Left ventricle myocardium inferior (tissue), 1 donor: ENCODE measurements at regions not wholly inside any gene's neighbourhood (a gene's known extent, or its start where the extent isn't known, plus 50 kb on each side); places are given as distances from the start of the nearest gene placed in this dataset.

Experiments
- DNase-seq: peaks from one replicate; pipeline ENCODE4 v3.0.0-alpha.2; 2020
- H3K27ac ChIP-seq: fragments of 200-600 bp; replicated peaks from 2 replicates; pipeline ENCODE4 v1.8.0; 2021
- H3K27me3 ChIP-seq: fragments of 200-600 bp; 2 replicates; pipeline ENCODE4 v1.8.0; 2021; ENCODE audit warnings: low read depth
- H3K36me3 ChIP-seq: fragments of 200-600 bp; 2 replicates; pipeline ENCODE4 v1.8.0; 2021
- H3K4me1 ChIP-seq: fragments of 200-600 bp; 2 replicates; pipeline ENCODE4 v1.8.0; 2021
- H3K4me3 ChIP-seq: fragments of 200-600 bp; 2 replicates; pipeline ENCODE4 v1.8.0; 2021; ENCODE audit warnings: mild to moderate bottlenecking, moderate library complexity
- H3K9me3 ChIP-seq: fragments of 200-600 bp; replicated peaks from 2 replicates; pipeline ENCODE4 v1.8.0; 2021
- intact Hi-C: fragments of 100-400 bp; cut with micrococcal nuclease; formaldehyde crosslinking; loops from one replicate; pipeline ENCODE4 v1.11.0; 2022
- TF ChIP-seq, protein P1 (sequence below): fragments of 200-600 bp; IDR thresholded peaks from 2 replicates; pipeline ENCODE4 v1.8.0; 2021; ENCODE audit warnings: antibody characterized with exemption, mild to moderate bottlenecking, borderline replicate concordance
- donor health status: DM: no; HTN: yes; CAD: no; lungs with severe emphysema.

DNA sequence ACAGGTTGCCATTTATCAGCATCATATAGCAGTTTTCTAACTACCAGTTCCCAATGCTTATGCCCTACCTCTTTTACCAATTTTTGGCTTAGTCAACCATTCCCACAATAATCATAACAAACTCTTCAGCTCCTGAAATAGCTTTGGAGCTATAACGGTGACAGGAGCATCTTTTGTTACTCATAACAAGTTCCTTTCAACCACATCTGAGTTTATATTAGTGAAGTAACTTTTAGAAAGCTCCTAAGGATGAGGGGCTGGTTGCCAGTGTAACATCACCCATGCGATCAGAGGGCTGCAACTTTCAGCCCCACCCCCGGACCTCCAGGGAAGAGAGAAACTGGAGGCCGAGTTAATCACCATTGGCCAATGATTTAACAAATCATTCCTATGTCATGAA lies 495.3 kb upstream of the RASGRP1 start:
- Histone ChIP-seq H3K4me1 (peaks cover 7% of the 10 kb centered on the region), H3K4me3 (no peak overlapping the region), H3K27ac (no peak overlapping the region), H3K27me3 (no peaks in the 10 kb centered on the region), H3K36me3 (no peaks in the 10 kb centered on the region), H3K9me3 (no peaks in the 10 kb centered on the region)
- intact Hi-C loops = no loop called here
- TF ChIP-seq, protein P1, sequence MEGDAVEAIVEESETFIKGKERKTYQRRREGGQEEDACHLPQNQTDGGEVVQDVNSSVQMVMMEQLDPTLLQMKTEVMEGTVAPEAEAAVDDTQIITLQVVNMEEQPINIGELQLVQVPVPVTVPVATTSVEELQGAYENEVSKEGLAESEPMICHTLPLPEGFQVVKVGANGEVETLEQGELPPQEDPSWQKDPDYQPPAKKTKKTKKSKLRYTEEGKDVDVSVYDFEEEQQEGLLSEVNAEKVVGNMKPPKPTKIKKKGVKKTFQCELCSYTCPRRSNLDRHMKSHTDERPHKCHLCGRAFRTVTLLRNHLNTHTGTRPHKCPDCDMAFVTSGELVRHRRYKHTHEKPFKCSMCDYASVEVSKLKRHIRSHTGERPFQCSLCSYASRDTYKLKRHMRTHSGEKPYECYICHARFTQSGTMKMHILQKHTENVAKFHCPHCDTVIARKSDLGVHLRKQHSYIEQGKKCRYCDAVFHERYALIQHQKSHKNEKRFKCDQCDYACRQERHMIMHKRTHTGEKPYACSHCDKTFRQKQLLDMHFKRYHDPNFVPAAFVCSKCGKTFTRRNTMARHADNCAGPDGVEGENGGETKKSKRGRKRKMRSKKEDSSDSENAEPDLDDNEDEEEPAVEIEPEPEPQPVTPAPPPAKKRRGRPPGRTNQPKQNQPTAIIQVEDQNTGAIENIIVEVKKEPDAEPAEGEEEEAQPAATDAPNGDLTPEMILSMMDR = no peak
- DNase-seq = no peak

DNA sequence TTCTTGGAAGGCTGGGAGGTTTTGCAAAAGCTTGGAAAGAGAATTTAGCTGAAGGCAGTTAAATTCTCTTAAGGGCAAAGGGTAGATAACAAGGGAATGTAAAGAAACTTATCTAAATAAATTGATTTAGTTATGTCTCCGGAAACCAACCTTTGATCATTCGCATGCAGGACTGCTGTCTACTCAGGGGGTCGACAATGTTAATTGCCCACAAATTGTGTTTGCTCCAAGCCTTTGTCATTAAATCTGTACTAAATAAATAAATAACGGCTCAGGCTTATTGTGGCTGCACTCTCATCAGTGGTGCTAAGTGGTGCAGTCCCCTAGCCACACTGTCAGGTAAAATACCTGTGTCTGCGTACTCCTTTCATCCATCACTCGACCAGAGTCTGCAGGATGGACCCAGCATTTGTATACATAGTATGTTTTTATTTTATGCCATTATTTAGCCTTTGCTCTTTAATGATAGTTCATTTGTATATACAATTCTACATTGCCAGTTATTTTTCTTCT lies 497.4 kb upstream of the RASGRP1 start:
- TF ChIP-seq, protein P1 = no peak
- intact Hi-C loops = no loop called here
- no peaks in the 10 kb centered on the region for H3K9me3 ChIP-seq
- no peak overlapping the region for H3K4me3 ChIP-seq
- H3K27ac ChIP-seq = no peak overlapping the region
- H3K36me3 ChIP-seq = no peaks in the 10 kb centered on the region
- no peaks in the 10 kb centered on the region for H3K4me1 ChIP-seq
- H3K27me3 ChIP-seq = no peaks in the 10 kb centered on the region
- DNase-seq = no peak

DNA sequence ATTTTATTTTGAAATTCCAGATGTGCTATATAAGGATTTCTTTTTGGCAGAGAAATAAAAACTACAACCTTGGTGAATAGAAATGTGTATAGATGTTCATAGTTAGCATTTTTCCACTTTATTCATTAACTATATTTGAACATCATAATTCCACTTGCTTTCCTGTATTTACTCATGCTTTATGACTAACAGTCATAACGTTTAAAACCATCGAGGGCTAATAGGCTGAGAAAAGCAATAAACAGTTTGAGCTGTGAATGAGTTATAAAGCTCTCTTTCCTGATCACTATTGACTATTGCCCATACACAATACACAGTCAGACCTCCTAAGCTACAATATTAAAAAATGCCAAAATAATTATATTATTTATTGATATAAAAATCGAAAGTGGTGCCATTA lies 502.1 kb upstream of the RASGRP1 start:
- Histone ChIP-seq H3K9me3 (no peaks in the 10 kb centered on the region), H3K27ac (no peak overlapping the region), H3K4me1 (no peaks in the 10 kb centered on the region), H3K4me3 (no peak overlapping the region), H3K27me3 (no peaks in the 10 kb centered on the region), H3K36me3 (no peaks in the 10 kb centered on the region)
- TF ChIP-seq, protein P1 = no peak
- no peak for DNase-seq
- intact Hi-C loops = no loop called here

DNA sequence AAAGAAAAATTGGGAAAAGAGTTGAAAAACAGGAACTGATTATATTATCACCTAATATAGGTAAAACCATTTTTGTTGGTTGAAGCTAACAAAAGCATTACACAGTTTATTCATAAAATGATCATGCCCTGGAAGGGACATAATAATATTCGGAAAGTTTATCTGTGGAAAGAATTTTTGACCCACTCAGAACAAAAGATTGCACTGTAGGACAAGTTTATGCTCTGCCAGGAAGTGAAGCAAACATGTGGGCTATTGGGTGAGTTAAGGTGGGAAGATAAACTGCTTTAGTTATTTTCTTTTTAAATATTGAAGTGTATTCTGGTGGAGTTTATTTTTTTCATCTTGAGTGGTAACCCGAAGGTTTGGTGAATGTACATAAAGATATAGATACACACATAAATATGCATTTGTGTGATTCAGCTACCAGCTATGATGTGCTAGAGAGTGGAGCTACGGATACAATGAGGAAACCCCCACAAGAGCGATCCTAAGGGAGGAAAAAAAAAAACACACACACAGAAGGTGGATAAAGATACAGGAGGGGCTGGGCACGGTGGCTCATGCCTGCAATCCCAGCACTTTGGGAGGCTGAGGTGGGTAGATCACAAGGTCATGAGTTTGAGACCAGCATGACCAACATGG lies 506.4 kb upstream of the THBS1 start:
- Histone ChIP-seq H3K27me3 (no peaks in the 10 kb centered on the region), H3K27ac (no peak overlapping the region), H3K4me3 (no peak overlapping the region), H3K9me3 (no peaks in the 10 kb centered on the region), H3K36me3 (no peaks in the 10 kb centered on the region), H3K4me1 (peaks cover 6% of the 10 kb centered on the region)
- TF ChIP-seq, protein P1 = no peak
- intact Hi-C loops = no loop called here
- DNase-seq = no peak

DNA sequence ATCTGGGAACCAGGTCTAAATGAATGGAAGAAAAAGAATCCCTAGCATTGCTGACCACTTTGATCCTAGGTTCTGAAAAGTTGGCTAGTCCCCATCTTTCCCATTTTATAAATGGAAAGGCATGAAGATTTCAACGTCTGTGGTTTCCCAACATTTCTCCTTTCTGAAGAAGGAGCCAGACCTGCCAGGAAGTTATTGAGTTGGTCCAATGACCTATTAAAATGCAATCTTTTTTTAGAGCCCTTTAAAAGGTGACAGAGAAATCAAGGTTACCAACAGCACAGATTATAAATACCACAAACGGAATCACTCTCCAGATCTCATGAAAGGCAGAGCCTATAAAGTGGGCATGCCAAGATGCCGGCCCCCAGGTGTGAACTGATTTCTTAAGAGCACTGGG lies 505.6 kb upstream of the THBS1 start:
- intact Hi-C loops = no loop called here
- H3K4me3 ChIP-seq = no peak overlapping the region
- TF ChIP-seq, protein P1 = no peak
- no peak for DNase-seq
- no peak overlapping the region for H3K27ac ChIP-seq
- peaks cover 6% of the 10 kb centered on the region for H3K4me1 ChIP-seq
- no peaks in the 10 kb centered on the region for H3K27me3 ChIP-seq
- H3K9me3 ChIP-seq = no peaks in the 10 kb centered on the region
- H3K36me3 ChIP-seq = no peaks in the 10 kb centered on the region
